GM12864 (cell line): ENCODE measurements at regions not wholly inside any gene's neighbourhood (a gene's known extent, or its start where the extent isn't known, plus 50 kb on each side); places are given as distances from the start of the nearest gene placed in this dataset.

Experiments used
- DNase-seq: peaks from one replicate; pipeline ENCODE4 v3.0.0-alpha.2; 2011; ENCODE audit warnings: low read depth
- H3K4me3 ChIP-seq: 2 replicates; pipeline ENCODE4 v1.5.1; 2011; ENCODE audit warnings: mild to moderate bottlenecking, low read depth, low read length, control low read depth
- CTCF ChIP-seq: IDR thresholded peaks from 2 replicates; pipeline ENCODE4 v1.5.1; 2011; ENCODE audit warnings: low read depth, mild to moderate bottlenecking, moderate library complexity, low read length, control low read depth, inconsistent platforms; ENCODE audit errors: missing control alignments

GRCh38 chr13:59203855-59204254, 959.9 kb downstream of the DIAPH3 start:
- no peak overlapping the region for H3K4me3 ChIP-seq
- TF ChIP-seq CTCF = no peak
- no peak for DNase-seq

DNA sequence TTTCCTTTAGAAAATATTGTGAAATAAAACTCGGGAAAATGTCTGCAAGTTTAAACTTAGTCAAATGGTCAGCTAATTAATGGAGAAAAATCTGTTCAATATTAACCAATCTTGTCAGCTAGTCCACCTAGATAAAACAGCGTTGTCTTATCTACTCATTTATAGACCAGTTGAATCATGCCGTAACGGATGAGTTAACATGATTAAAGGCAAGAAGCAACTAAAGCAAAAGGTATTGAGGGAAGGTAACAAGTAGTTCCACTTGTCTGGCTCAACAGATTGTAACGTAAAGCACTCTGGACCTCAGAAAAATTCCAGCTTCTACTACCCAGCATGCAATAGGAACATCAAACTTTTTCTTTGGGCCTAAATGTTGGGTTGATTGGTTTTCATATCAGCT, 958.2 kb downstream of the DIAPH3 start:
- no peak for TF ChIP-seq CTCF
- H3K4me3 ChIP-seq = no peak overlapping the region
- no peak for DNase-seq

- no peak for DNase-seq
- no peak for TF ChIP-seq CTCF
- H3K4me3 ChIP-seq = no peak overlapping the region
Measured at GRCh38 chr13:59208405-59209195, 955.1 kb downstream of the DIAPH3 start.

- TF ChIP-seq CTCF = no peak
- DNase-seq = no peak
- no peak overlapping the region for H3K4me3 ChIP-seq
Measured at GRCh38 chr13:59210543-59210942, 953.2 kb downstream of the DIAPH3 start.

DNA sequence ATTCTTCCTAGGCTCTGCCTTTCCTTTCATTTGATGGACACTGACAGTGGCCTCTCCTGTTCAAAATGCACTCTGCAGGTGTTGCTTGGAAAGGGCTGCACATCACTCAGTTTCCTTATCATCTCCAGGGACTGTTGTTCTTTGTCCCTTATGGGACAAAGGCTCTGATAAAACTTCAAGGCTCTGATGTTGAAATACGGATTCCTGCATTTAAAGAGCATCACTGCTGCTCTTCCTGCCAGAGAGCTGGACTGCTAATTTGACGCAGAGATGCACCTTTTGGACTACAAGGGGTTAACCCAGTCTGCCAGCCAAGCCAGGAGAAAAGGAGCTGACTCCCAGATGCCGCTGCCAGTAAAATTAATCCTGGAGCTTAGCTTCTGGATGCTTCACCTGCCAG, 952.1 kb downstream of the DIAPH3 start:
- no peak overlapping the region for H3K4me3 ChIP-seq
- no peak for TF ChIP-seq CTCF
- DNase-seq = no peak

GRCh38 chr13:59229401-59229800, 934.3 kb downstream of the DIAPH3 start:
- no peak for TF ChIP-seq CTCF
- H3K4me3 ChIP-seq = no peak overlapping the region
- no peak for DNase-seq

DNA sequence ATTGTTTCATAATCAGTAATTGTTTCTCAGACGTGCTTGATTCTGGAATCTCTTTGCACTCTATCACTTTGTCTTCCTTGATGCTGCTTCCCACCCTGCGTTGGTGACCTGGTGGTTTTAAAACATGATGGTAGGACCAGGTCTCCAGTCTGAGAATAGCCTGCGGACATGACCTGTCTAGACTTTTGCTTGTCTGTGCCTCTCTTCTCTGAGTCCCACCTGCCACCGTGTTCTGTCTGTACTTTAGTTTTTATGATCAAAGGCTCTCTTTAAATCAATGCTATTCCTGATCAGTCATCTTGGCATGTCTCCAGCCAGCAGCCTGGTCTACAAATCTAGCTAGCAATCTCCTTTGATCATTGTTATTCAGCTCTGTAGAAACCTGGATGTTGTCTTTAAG, 933.9 kb downstream of the DIAPH3 start:
- DNase-seq = no peak
- TF ChIP-seq CTCF = no peak
- H3K4me3 ChIP-seq = no peak overlapping the region
